ENCODE measurements at regions not wholly inside any gene's neighbourhood (a gene's known extent, or its start where the extent isn't known, plus 50 kb on each side); places are given as distances from the start of the nearest gene placed in this dataset.

DNA sequence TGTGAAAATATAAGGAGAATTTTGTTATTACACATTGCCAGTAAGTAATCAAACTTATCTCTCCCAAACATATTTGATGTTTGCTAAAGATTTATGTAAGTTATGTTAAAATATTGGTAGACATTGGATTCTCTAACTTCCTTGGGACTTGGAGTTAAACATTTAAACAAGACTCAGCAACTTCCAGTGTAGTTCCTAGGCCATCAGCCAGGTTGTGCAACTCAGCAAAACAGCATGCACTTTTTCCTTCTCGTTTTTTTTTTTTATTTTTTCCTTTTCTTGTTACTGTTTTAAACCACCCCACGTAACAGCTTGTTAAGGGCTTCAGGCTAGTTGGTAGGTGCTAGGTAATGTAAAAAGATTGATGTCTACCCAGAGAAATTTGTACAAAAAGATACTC lies 510.4 kb downstream of the ANKRD50 start:
- DNase-seq = no peak

- no peak for DNase-seq
Observed at GRCh38 chr4:124203613-124204238, 508.8 kb downstream of the ANKRD50 start.

GRCh38 chr4:124206779-124207605 lies 505.5 kb downstream of the ANKRD50 start:
- peak; percentile 26 for DNase-seq

DNA sequence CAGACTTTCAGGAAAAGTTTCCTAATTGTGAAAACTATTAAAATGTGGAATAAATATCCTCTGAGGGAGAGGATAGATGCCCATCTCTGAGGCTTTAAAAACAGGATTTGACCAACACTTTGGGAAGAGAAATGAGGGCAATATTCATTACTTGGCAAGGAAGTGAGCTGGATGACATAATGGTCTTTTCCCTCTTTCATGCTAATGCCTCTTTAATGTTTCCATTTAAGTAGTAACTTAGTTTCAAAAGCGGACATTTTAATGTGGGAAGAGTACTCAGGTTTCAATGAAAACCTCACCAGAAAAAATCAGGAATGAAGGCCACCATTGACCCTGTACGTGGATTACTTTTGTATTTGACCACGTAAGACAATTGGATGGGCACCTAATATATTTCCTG lies 503.3 kb downstream of the ANKRD50 start:
- DNase-seq = no peak

- no peak for DNase-seq
Observed at GRCh38 chr4:124209626-124210025, 502.9 kb downstream of the ANKRD50 start.

GRCh38 chr4:124210746-124211145 lies 501.8 kb downstream of the ANKRD50 start:
- no peak for DNase-seq

DNA sequence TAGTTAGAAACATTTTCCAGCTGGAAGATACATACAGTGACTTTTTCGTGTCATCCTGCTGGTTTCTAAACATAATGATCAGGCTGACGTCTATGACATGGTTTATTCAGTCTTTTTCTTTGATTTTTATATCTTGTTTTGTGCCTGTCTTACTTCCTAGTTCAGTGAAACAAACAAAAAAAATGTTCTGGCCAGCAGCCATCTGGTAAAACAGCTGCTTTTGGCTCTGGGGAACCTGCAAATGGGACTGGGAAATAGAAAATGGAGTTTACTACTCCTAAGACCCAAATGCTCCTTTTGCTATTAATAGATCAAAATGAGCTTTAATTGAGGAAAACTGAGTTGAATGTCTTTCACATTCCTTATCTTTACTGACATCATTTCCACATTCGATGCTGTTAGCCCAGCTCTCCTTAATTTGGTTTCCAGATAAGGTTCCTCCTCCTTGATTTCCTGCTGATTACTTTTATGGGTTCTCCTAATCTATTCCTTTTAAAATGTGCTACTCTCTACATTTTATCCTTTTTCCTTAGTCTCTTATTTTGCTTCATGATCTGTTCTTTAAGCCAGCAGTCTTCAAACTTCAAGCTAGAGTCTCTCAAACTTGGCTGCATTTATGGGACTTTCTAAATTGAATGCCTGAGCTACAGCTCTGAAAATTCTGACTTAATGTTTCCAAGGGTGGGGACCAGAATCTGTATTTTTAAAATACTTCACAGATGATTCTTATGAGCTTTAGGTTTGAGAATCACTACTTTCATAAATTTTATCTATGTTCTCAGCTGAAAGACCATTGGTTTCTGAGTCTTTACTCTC lies 499.5 kb downstream of the ANKRD50 start:
- no peak for DNase-seq

DNA sequence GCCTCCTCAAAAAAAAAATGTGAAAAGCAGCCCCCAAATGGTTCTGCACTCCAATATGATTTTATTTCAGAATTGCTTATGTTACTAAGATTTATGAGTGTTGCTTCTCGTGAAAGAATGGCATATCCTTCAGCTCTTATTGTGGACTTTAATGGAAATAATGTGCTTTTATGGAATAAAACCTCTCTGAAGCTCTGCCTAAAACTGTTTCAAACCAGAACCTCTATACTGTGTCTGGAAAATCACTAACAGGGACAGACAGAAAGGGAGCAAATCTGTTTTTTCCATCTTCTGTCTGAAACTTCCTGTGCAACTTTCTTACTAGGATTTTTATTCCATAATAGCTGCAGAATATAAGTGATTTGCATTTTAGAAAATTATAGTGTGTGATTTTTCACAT lies 493.1 kb downstream of the ANKRD50 start:
- no peak for DNase-seq

DNA sequence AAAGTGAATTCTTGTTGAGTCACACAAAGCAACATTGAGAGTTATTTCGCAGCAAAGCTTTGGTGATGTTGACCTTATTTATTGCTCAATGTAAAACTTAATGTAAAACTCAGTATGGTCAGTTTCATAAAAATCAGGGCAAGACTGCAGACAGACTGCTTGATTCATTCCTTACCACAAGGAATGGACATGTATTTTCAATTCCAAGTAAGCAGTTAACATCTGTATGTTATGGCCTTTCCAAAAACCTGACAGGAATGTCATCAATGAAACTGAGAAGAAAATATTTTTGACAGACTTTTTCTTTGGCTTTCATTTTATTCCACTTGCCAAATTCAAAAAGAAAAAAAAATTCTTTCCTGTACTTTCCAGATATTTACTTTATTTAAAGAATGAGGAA lies 488.3 kb downstream of the ANKRD50 start:
- DNase-seq = no peak

DNA sequence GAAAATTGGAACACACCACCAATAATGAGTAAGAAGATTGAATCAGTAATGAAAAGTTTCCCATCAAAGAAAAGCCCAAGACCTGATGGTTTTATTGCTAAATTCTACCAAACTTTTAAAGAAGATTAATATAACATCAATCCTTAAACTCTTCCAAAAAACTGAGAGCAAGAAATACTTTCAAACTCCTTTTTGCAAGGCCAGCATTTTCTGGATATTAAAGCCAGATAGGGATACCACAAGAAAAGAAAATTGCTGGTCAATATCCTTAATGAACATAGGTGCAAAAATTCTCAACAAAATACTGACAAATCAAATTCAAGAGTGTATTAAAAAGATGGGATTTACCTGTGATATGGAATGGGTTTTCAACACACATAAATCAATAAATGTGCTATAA lies 484.6 kb downstream of the ANKRD50 start:
- DNase-seq = no peak

DNA sequence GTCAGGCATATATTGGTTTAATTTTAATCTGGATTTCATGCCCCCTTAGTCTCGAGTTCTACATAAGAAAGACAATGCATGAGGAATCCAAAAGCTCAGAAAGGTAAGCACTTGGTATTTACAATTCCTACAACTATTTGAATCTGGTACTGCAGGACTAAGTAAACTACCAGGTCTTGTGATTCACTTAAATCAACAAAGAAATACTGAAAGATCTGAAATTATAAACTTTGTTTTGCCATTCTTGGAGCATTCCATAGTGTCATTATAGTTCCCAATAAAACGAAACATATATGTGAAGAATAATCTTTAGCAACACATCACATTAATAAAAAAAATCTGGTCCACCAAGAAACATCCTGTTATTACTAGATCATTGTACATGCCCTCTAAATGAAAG lies 482.3 kb downstream of the ANKRD50 start:
- no peak for DNase-seq

GRCh38 chr4:124234771-124235170 lies 477.8 kb downstream of the ANKRD50 start:
- DNase-seq = no peak

DNA sequence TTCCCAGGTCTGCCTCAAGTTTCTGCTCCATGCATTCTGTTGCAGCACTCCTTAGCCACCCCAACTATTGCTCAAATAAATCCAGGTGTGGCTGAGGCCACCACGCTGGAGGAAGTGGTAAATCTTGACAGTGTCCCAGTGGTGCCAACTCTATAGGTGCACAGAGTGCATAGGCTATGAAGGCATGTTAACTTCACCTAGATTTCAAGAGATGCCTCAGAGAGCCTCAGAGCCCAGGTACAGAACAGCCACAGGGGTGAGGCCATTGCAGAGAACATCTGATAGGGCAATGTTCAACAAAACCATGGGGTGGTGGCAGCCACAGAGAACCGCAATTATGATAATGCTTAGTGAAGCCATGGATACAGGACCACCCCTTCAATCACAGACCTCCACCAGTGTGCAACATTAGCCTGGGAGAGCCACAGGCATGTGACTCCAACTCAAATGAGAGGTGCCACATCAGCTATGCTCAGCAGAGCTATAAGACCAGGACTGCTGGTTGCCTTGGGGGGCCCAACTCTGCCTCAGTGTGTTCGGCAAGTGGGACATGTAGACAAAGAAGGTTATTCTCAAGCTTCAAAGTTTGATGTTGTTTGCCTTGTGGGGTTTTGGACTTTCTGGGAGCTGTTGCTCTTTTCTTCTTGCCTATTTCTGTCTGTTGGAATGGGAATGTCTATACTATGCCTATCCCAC lies 468.7 kb downstream of the ANKRD50 start:
- no peak for DNase-seq

DNA sequence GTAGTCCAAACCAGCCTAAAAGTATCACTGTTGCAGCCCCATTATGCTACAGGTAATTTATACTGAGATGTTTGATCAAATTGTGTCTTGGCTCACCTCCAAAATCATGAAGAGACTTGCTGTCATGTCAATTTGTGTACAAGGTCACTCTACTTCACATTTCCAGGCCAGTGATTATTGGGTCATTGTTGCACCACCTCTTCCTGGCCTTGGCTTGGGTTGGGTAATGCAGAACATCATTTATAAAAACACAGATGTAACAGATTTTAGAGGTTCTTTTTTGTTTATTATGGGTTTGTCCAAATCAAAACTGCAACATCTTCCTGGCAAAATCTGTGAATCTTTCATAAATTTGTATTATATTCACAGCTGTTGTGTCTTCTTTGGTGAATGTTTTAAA lies 459.5 kb downstream of the ANKRD50 start:
- no peak for DNase-seq

GRCh38 chr4:124262211-124263179 lies 450.0 kb downstream of the ANKRD50 start:
- peak; percentile 74 for DNase-seq

DNA sequence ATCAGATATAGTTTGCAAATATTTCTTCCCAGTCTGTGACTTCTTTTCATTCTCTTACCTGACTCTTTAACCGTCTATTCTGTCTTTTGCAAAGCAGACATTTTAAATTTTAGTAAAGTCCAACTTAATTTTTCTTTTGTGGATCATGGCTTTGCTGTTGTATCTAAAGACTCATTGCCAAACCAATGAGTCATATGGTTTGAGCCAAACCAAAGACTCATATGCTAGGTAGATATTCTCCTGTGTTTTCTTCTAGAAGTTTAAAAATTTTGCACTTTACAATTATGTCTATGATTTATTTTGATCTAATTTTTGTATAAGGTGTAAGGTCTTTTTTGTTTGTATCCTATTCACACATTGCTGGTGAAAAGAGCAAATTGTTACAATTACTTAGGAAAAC lies 446.8 kb downstream of the ANKRD50 start:
- DNase-seq = no peak

DNA sequence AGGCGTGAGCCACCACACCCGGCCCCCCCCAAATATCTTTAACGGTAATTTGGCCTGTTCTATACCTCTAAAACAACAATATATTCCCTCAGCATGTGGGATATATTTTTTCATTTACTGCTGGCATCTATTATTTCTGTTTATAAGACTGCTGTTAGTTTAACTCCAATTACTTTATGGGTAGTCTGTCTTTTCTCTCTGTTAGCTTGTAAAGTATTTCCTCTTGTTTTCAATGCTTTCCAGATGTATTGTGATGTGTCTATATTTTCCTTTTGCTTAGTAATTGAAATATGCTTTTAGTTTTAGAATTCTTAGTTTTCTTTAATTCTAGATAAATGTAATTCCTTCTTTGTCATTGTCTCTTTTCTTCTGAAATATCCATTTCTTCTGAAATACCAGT lies 445.8 kb downstream of the ANKRD50 start:
- no peak for DNase-seq

DNA sequence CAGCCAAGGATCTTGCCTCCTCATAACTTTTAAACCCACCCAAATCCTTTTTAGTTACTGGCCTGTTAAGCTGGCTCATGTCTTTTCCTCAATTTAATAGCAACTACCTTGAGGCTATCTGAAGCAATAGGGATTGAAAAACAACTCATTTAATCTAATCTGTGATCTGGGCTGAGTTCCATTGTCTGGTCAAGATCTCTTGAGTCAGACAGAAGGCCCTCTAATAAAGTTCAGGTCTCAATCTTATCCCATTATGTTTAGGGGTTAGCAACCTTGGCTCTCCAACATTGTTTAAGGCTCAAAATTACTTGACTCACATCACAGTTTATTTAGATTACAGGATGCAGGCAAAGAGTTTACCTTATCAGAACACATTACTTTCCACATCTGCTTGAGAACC lies 436.1 kb downstream of the ANKRD50 start:
- no peak for DNase-seq

- no peak for DNase-seq
Observed at GRCh38 chr4:124277691-124278090, 434.8 kb downstream of the ANKRD50 start.

DNA sequence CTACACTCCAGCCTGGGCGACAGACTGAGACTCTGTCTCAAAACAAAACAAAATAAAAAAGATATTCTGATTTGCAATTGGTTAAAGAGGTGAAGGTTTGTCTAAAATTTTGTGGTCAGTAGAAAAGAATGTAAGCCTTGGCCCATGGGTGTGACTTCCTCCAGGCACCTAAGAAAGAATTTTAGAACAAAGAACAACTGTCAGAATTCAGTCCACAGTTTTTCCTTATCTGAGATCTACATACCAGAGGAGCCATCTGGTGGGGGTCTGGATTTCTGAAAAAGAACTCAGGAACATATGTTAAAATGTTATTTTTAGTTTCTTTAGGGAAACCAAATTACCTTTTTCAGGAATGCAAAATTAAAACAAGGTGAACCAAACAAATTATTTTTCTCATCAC lies 434.1 kb downstream of the ANKRD50 start:
- no peak for DNase-seq

GRCh38 chr4:124279741-124280140 lies 432.8 kb downstream of the ANKRD50 start:
- DNase-seq = no peak

All from kidney glomerular epithelial cell (primary cell).